Prostate gland (tissue), 2 donors: ENCODE measurements at regions not wholly inside any gene's neighbourhood (a gene's known extent, or its start where the extent isn't known, plus 50 kb on each side); places are given as distances from the start of the nearest gene placed in this dataset.

Experiments used
- CTCF ChIP-seq, 4 experiments: fragments of 200-600 bp in 2 of 4; fragments of 450-650 bp in 2 of 4; sonication (generic) in 2 of 4; IDR thresholded peaks; 1 replicate in 3 of 4; 2 replicates in 1 of 4; pipeline ENCODE4 v1.5.1; 2016 to 2019; ENCODE audit warnings: antibody characterized with exemption in 4 of 4, mild to moderate bottlenecking in 2 of 4, moderate library complexity in 2 of 4
- POLR2A ChIP-seq: fragments of 450-650 bp; IDR thresholded peaks from one replicate; pipeline ENCODE4 v1.6.1; 2016; ENCODE audit warnings: antibody characterized with exemption, mild to moderate bottlenecking
- POLR2AphosphoS5 ChIP-seq: sonication (generic); formaldehyde crosslinking; IDR thresholded peaks from one replicate; pipeline ENCODE4 v1.6.1; 2017; ENCODE audit warnings: antibody characterized with exemption

GRCh38 chr5:10059556-10059955 is 190.1 kb downstream of the ATPSCKMT start:
- TF ChIP-seq CTCF (IDR thresholded peaks at IDR 0.05) (no peak), POLR2A (no peak), POLR2AphosphoS5 (no peak)
